Neural progenitor cell (in vitro differentiated cells): ENCODE measurements at regions not wholly inside any gene's neighbourhood (a gene's known extent, or its start where the extent isn't known, plus 50 kb on each side); places are given as distances from the start of the nearest gene placed in this dataset.

Source experiments
- DNase-seq: peaks from one replicate; pipeline ENCODE4 v3.0.0-alpha.2; 2016; ENCODE audit warnings: low spot score
- H2AFZ ChIP-seq: fragments of 200-600 bp; sonication (generic); replicated peaks from 2 replicates; pipeline ENCODE4 v1.6.1; 2016; ENCODE audit warnings: antibody characterized with exemption
- H3F3A ChIP-seq: fragments of 200-600 bp; sonication (generic); 2 replicates; pipeline ENCODE4 v1.6.1; 2016; ENCODE audit warnings: antibody characterized with exemption, low read depth
- H3K27ac ChIP-seq: fragments of 200-600 bp; sonication (generic); 2 replicates; pipeline ENCODE4 v1.5.1; 2016; ENCODE audit warnings: mild to moderate bottlenecking
- H3K27me3 ChIP-seq: fragments of 200-600 bp; sonication (generic); 2 replicates; pipeline ENCODE4 v1.6.1; 2016; ENCODE audit warnings: mild to moderate bottlenecking, moderate library complexity
- H3K36me3 ChIP-seq: fragments of 200-600 bp; sonication (generic); 2 replicates; pipeline ENCODE4 v1.5.1; 2016
- H3K4me1 ChIP-seq: fragments of 200-600 bp; sonication (generic); 2 replicates; pipeline ENCODE4 v1.6.1; 2016; ENCODE audit warnings: mixed run types
- H3K4me2 ChIP-seq: fragments of 200-600 bp; sonication (generic); 2 replicates; pipeline ENCODE4 v1.6.1; 2016
- H3K4me3 ChIP-seq: fragments of 200-600 bp; sonication (generic); 2 replicates; pipeline ENCODE4 v1.5.1; 2016
- H3K79me2 ChIP-seq: fragments of 200-600 bp; sonication (generic); 2 replicates; pipeline ENCODE4 v1.6.1; 2016; ENCODE audit warnings: low read depth
- H3K9ac ChIP-seq: fragments of 200-600 bp; sonication (generic); 2 replicates; pipeline ENCODE4 v1.6.1; 2016
- H3K9me3 ChIP-seq: fragments of 200-600 bp; sonication (generic); 2 replicates; pipeline ENCODE4 v1.5.1; 2016; ENCODE audit warnings: low read depth
- H4K20me1 ChIP-seq: fragments of 200-600 bp; sonication (generic); 2 replicates; pipeline ENCODE4 v1.6.1; 2016; ENCODE audit warnings: low read depth
- H3K27ac Mint-ChIP-seq: 3 replicates; pipeline ENCODE4 v1.8.0; 2021; ENCODE audit warnings: mixed read lengths
- H3K27me3 Mint-ChIP-seq: 2 replicates; pipeline ENCODE4 v1.8.0; 2022; ENCODE audit warnings: low read depth, mild to moderate bottlenecking, inconsistent platforms, moderate library complexity, mixed read lengths; ENCODE audit not compliant: insufficient read depth
- H3K36me3 Mint-ChIP-seq: 3 replicates; pipeline ENCODE4 v1.8.0; 2021; ENCODE audit warnings: mixed read lengths
- H3K4me1 Mint-ChIP-seq: 3 replicates; pipeline ENCODE4 v1.8.0; 2021; ENCODE audit warnings: mixed read lengths
- H3K4me3 Mint-ChIP-seq: 3 replicates; pipeline ENCODE4 v1.8.0; 2021; ENCODE audit warnings: mild to moderate bottlenecking, moderate library complexity, mixed read lengths
- H3K9me3 Mint-ChIP-seq: 3 replicates; pipeline ENCODE4 v1.8.0; 2020; ENCODE audit warnings: mixed read lengths
- EZH2 ChIP-seq: fragments of 200-600 bp; sonication (generic); IDR thresholded peaks from 2 replicates; pipeline ENCODE4 v1.6.1; 2017; ENCODE audit warnings: antibody characterized with exemption, mild to moderate bottlenecking, moderate library complexity
- EZH2phosphoT487 ChIP-seq: fragments of 200-600 bp; sonication (generic); IDR thresholded peaks from 2 replicates; pipeline ENCODE4 v1.6.1; 2017; ENCODE audit warnings: antibody characterized with exemption
- TF ChIP-seq, protein P1 (sequence below): fragments of 200-600 bp; sonication (generic); IDR thresholded peaks from 2 replicates; pipeline ENCODE4 v1.5.1; 2017; ENCODE audit warnings: antibody characterized with exemption, mild to moderate bottlenecking

DNA sequence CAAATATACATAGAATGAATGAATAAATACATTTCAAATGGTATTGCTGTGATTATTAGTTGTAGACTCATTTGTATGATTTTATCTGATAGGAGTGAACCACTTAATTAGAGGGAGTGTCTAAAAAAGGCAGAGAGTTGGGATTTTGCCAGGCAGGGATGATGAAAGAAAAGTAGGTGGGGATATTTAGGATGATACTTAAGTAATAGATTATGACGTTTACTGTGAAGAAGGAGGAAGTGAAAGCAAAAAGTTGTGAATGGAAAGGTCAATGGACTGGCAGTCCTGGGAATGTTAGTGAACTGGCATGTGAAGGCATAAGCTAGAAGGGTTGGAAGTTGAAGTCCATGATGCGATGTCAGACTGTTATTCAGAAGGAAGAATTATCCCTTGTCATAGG, 917.1 kb downstream of the RAPGEF2 start:
- TF ChIP-seq EZH2phosphoT487 (no peak), EZH2 (no peak)
- no peak overlapping the region for H3K4me2 ChIP-seq
- no peaks in the 10 kb centered on the region for H3K36me3 ChIP-seq
- H3K79me2 ChIP-seq, result no peaks in the 10 kb centered on the region
- no peak overlapping the region for H3K4me3 ChIP-seq
- Mint-ChIP-seq H3K9me3 (no peaks in the 10 kb centered on the region), H3K27me3 (no peaks in the 10 kb centered on the region), H3K4me1 (no peaks in the 10 kb centered on the region), H3K27ac (no peak overlapping the region), H3K4me3 (no peak overlapping the region), H3K36me3 (no peaks in the 10 kb centered on the region)
- H3K27me3 ChIP-seq, result no peaks in the 10 kb centered on the region
- no peak overlapping the region for H2AFZ ChIP-seq
- H3K9ac ChIP-seq, result no peak overlapping the region
- no peaks in the 10 kb centered on the region for H3F3A ChIP-seq
- H4K20me1 ChIP-seq, result no peaks in the 10 kb centered on the region
- no peak overlapping the region for H3K27ac ChIP-seq
- no peaks in the 10 kb centered on the region for H3K9me3 ChIP-seq
- DNase-seq, result no peak
- no peaks in the 10 kb centered on the region for H3K4me1 ChIP-seq

DNA sequence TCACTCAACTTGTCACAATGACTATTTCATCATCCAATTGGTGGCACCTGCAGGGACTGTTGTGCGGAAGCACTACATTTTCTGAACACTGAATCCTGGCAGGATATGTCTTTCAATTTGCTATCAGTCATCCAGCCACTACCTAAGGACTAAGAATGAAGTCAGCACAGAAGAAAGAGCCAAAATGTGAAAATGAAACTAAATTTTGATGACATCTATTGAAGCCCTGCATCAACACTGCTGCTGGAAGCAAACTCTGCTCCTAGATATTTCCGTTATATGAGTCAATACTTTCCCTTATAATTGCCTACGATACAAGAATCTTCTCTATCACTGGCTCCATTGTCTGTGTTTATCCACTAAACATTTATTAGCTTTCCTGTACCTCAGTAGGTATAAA, 917.9 kb downstream of the RAPGEF2 start:
- no peak overlapping the region for H3K4me3 ChIP-seq

DNA sequence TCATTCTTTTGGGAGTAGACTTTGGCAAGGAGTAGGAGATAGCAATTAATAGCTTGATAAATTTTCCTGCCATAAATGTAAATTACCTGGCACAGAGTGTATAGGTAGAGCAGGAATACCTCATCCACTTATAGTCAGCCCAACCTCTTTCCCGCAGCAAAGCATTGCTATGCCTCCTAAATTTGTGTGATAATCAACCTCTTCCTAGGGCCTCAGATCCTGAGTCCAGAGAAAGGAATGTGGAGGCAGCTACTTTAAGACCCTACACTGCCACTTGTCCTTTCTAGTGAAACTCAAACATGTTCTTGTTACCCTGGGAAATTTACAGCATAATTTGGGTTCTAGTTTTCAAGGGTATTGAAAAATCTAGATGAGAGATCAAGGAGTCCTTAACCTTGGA, 919.0 kb downstream of the RAPGEF2 start:
- Mint-ChIP-seq H3K4me3 (no peak overlapping the region), H3K27me3 (no peaks in the 10 kb centered on the region)
- H3K9ac ChIP-seq, result no peak overlapping the region

More for the DNA sequence above, 917.9 kb downstream of the RAPGEF2 start:
- Mint-ChIP-seq H3K36me3 (no peaks in the 10 kb centered on the region), H3K4me1 (no peaks in the 10 kb centered on the region), H3K27me3 (no peaks in the 10 kb centered on the region), H3K27ac (no peak overlapping the region), H3K9me3 (no peaks in the 10 kb centered on the region), H3K4me3 (no peak overlapping the region)
- H3K79me2 ChIP-seq, result no peaks in the 10 kb centered on the region
- no peaks in the 10 kb centered on the region for H3K36me3 ChIP-seq
- DNase-seq, result no peak
- H3K9me3 ChIP-seq, result no peaks in the 10 kb centered on the region
- H2AFZ ChIP-seq, result no peak overlapping the region
- TF ChIP-seq EZH2 (no peak), EZH2phosphoT487 (no peak)
- TF ChIP-seq, protein P1, sequence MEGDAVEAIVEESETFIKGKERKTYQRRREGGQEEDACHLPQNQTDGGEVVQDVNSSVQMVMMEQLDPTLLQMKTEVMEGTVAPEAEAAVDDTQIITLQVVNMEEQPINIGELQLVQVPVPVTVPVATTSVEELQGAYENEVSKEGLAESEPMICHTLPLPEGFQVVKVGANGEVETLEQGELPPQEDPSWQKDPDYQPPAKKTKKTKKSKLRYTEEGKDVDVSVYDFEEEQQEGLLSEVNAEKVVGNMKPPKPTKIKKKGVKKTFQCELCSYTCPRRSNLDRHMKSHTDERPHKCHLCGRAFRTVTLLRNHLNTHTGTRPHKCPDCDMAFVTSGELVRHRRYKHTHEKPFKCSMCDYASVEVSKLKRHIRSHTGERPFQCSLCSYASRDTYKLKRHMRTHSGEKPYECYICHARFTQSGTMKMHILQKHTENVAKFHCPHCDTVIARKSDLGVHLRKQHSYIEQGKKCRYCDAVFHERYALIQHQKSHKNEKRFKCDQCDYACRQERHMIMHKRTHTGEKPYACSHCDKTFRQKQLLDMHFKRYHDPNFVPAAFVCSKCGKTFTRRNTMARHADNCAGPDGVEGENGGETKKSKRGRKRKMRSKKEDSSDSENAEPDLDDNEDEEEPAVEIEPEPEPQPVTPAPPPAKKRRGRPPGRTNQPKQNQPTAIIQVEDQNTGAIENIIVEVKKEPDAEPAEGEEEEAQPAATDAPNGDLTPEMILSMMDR, result no peak
- H3K27ac ChIP-seq, result no peak overlapping the region
- no peaks in the 10 kb centered on the region for H3K4me1 ChIP-seq
- H4K20me1 ChIP-seq, result no peaks in the 10 kb centered on the region
- no peak overlapping the region for H3K4me2 ChIP-seq
- no peaks in the 10 kb centered on the region for H3F3A ChIP-seq
- H3K27me3 ChIP-seq, result no peaks in the 10 kb centered on the region
- no peak overlapping the region for H3K9ac ChIP-seq

DNA sequence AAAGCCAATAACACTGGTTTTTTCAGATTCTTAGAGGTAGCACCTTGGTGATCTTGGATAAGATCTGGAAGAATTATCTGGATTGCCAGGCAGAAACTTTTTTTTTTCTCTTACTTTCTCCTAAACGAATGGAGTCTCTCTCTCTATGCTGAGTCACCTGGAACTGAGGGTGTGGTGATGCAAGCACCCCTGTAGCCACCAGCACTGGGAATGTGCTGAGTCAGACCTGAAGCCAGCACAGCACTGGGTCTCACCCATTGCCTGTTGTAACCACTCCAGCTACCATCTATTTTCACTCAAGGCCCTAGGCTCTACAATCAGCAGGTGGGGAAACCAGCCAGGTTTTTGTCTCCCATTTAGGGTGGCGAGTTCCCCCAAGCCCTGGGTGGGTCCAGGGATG, 923.8 kb downstream of the RAPGEF2 start:
- Mint-ChIP-seq H3K4me3 (no peak overlapping the region), H3K9me3 (no peaks in the 10 kb centered on the region), H3K27me3 (peaks cover 3% of the 10 kb centered on the region), H3K4me1 (no peaks in the 10 kb centered on the region), H3K36me3 (peaks cover 3% of the 10 kb centered on the region), H3K27ac (no peak overlapping the region)
- Histone ChIP-seq H3K9me3 (no peaks in the 10 kb centered on the region), H3K9ac (no peak overlapping the region), H3K4me3 (no peak overlapping the region), H4K20me1 (no peaks in the 10 kb centered on the region), H3K36me3 (no peaks in the 10 kb centered on the region), H3F3A (no peaks in the 10 kb centered on the region), H3K79me2 (no peaks in the 10 kb centered on the region), H3K27me3 (no peaks in the 10 kb centered on the region), H2AFZ (no peak overlapping the region), H3K4me2 (no peak overlapping the region), H3K27ac (no peak overlapping the region), H3K4me1 (no peaks in the 10 kb centered on the region)
- no peak for DNase-seq
- no peak for TF ChIP-seq EZH2

More for the DNA sequence above, 919.0 kb downstream of the RAPGEF2 start:
- Histone ChIP-seq H3K79me2 (no peaks in the 10 kb centered on the region), H4K20me1 (no peaks in the 10 kb centered on the region), H3K27me3 (no peaks in the 10 kb centered on the region), H3K4me1 (no peaks in the 10 kb centered on the region), H3K4me3 (no peak overlapping the region), H3K36me3 (no peaks in the 10 kb centered on the region), H3K4me2 (no peak overlapping the region), H2AFZ (no peak overlapping the region), H3K9me3 (no peaks in the 10 kb centered on the region), H3K27ac (no peak overlapping the region), H3F3A (no peaks in the 10 kb centered on the region)
- no peaks in the 10 kb centered on the region for H3K36me3 Mint-ChIP-seq
- TF ChIP-seq EZH2phosphoT487 (no peak), EZH2 (no peak)
- TF ChIP-seq, protein P1, result no peak
- no peak overlapping the region for H3K27ac Mint-ChIP-seq
- no peak for DNase-seq
- H3K9me3 Mint-ChIP-seq, result no peaks in the 10 kb centered on the region
- no peaks in the 10 kb centered on the region for H3K4me1 Mint-ChIP-seq
